SK-N-DZ (cell line): ENCODE measurements at regions not wholly inside any gene's neighbourhood (a gene's known extent, or its start where the extent isn't known, plus 50 kb on each side); places are given as distances from the start of the nearest gene placed in this dataset.

Source experiments
- DNase-seq: peaks from one replicate; pipeline ENCODE4 v3.0.0-alpha.2; 2015; ENCODE audit warnings: low spot score

GRCh38 chr5:74426506-74426905 lies 214.0 kb downstream of the ENC1 start:
- no peak for DNase-seq

- DNase-seq: no peak
Observed at GRCh38 chr5:74424162-74424868, 216.2 kb downstream of the ENC1 start.

GRCh38 chr5:74423383-74423782 lies 217.1 kb downstream of the ENC1 start:
- DNase-seq: no peak

- DNase-seq: no peak
Observed at GRCh38 chr5:74422671-74423070, 217.9 kb downstream of the ENC1 start.

GRCh38 chr5:74422030-74422429 lies 218.5 kb downstream of the ENC1 start:
- no peak for DNase-seq

GRCh38 chr5:74421377-74421776 lies 219.2 kb downstream of the ENC1 start:
- DNase-seq: no peak

DNA sequence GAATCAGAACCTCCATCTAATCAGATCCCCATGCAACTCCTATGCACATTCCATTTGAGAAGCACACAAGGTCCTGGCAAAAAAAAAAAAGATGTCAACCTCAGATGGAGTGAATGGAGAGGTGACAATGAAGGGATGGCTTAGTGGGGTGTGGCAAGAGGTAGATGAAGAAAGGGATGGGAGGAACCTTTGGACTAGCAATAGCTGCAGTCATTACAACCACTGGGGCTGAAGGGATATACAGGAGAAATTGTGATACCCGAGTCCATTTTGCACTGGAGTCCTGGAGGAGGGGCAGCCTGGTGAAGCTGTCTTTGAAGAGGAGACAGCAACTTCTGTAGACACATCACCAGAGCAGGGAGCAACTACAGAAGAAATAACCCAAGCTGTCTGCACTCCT lies 219.6 kb downstream of the ENC1 start:
- DNase-seq: no peak

GRCh38 chr5:74420220-74420619 lies 220.3 kb downstream of the ENC1 start:
- no peak for DNase-seq

DNA sequence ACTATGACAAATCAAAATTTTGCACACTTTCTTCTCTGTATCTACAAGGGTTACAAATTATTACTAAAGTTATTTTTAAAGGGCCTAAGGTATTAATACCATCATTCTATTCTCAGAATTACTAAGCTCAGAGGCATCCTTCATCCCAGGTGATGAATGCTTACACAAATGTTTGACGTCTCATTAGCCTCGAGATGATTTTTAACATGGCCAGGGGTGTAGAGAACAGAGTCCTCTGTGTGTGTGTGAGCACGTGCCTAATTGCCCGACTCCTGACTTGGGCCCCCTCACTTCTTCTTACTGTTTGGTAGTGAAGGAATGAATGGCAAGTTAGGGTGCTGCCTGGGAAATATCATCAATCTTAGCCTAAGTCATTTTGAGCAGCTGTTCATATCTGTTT lies 221.1 kb downstream of the ENC1 start:
- no peak for DNase-seq

DNA sequence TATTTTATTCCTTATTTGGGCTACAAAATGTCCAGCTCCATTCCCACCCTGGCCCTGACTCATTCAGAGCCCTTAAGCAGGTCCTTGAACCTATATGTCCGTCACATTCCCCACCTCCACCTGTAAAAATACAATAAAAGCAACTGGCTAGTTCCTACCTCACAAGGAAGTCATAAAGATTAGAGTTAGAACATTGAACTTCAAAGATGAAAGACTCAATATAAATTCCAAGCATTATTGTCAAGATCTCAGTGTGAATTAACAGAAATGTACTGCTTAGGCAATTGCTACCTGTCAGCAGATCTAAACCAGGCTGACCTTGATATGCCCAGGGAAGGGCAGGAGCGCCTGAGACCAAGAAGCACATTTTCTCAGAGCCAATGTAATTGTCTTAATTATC lies 221.8 kb downstream of the ENC1 start:
- DNase-seq: no peak

- no peak for DNase-seq
Observed at GRCh38 chr5:74418261-74418660, 222.3 kb downstream of the ENC1 start.

DNA sequence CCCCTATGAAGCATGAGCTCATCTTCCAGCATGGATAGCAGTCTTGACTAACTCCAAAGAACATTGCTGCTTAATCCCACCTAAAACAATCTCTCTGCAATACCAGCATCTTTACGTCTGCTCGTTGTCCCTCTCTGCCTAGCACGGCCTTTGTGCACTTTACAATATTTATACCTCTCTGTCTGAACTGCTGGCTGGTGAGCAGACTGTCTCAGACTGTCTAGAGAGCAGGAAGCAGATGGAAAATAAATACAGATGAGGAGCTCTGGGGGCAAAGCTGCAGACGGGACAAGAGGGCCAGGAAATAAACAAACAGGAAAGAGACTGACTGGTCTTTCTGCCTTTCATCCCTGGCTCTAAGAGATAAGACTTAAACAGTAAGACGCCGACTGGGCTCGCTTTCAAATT lies 224.8 kb downstream of the ENC1 start:
- DNase-seq: no peak

- DNase-seq: no peak
Observed at GRCh38 chr5:74414228-74414627, 226.3 kb downstream of the ENC1 start.

DNA sequence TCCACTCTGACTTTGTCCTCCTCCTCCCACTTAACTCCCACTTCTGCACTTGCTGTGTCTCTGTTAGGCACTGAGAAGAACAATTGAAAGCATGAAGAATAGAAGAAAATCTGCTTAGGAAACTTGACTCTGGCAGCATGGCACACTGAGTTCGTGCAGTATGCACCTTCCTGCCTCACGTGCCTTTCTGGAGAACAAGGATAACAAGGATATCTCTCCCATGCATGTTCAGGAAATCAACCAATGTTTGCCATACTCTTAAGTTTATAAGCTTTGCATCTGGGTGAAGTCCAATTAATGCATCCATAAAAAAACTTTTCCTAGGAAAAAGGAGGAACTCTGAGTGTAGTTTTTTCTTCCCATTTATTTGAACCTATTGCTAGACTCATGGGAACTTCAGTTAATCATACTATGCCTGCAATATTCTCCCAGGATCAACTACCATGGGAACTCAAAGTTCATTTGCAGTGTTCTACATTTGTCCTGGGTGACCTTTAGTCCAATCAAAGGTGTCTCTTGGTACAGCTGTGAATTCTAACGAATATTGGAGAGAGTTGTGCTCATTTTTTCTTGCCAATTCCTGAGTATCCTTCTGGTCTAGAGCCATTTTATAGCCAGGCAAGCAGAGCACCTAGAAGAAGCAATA lies 227.0 kb downstream of the ENC1 start:
- DNase-seq: no peak

GRCh38 chr5:74412066-74412465 lies 228.5 kb downstream of the ENC1 start:
- DNase-seq: peak; percentile 61

DNA sequence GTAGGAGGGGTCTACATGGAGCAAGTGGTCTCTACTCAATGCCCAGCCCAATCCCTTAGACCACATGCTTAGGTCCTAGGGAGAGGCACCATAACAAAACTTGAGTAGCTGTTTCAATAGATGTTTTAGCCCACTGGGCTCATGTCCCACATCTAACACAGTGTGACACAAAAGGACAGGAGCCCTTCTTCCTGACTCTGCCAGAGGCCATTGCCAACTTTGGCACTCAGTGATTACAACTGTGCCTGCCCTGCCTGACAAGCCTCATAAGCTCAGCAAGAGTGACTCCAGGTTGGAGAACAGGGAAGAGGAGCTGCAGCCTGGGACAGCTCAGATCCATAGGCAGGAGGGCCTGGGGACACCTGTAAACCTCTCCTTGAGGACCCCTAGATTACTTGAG lies 230.8 kb downstream of the ENC1 start:
- no peak for DNase-seq

DNA sequence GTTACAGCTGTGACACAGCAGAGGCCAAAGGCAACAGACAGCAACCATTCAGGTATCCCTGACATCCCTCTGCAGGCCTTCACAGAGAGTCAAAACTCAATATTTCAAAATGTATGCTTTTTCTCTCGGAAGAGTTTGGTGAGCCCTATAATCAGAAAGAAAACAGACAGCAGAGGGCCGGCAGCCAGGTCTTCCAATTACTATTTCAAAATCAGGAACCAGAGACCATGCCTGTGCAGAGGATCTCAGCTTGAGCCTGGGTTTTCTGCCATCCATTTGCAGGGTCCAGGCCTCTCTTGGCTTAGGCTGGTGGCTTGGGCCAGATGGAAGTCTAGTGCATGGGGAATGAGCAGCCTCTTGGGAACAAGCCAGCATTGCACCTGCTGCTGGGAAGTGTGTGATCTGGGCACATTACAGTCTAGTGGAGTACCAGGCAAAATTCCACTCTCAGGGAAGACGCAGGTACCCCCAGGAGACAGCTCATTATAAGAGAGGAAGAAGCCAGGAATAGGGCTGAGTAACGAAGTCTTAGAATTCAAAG lies 231.3 kb downstream of the ENC1 start:
- DNase-seq: peak; percentile 20

GRCh38 chr5:74408150-74409043 lies 232.1 kb downstream of the ENC1 start:
- DNase-seq: no peak

DNA sequence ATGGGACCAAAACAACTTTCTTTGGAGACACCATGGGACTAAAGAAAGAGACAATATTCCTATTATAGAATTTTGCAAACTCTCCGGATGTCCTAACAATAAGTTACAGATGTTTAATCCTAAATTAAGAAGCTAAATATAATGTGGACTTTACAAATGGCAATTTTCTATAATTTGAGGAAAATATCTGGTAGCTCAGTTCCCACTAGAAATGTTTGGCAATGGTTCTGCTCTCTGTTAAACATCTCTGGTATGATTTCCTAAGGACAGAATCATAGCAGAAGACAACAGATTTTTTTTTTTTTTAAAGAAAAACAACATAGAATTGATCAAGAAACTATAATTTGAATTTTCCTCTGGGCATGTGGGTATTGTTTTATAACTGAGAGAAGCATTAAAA lies 232.8 kb downstream of the ENC1 start:
- no peak for DNase-seq

DNA sequence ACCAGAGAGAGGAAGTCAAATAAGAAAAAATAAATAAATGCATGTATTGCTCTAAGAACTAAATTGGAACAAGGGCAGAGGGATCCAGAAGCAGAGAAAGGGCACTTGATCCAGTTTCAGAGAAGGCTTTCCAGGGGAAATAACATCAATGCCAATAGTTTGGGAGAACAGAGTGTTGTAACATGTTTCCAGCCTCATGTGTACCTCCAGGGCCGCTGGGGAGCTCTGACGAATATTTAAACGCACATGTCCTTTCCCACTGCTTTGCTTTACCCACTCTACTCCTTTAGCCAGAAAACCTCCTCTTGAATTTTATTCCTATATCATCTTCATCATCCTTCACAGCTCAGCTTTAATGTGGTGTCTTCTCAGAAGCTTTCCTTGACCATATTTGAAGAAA lies 233.7 kb downstream of the ENC1 start:
- no peak for DNase-seq

DNA sequence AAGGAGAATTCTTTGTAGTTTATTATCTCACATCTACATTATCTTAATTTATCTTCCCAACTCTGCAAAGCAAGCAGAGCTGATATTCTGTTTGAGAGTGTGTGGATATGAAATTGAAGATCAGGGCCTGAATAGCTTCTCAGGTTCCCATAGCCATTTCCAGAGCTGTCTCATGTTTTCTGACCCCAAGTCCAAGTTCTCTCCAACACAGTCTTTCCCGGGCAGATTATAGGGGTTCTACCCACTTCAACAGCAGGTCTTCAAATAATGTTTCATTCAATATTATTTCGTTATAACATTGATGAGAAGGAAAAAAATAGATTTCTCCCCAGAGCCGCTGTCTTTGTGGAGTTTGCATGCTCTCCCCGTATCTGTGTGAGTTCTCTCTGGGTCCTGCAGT lies 234.9 kb downstream of the ENC1 start:
- DNase-seq: no peak
